PFSK-1 (cell line): ENCODE measurements at regions not wholly inside any gene's neighbourhood (a gene's known extent, or its start where the extent isn't known, plus 50 kb on each side); places are given as distances from the start of the nearest gene placed in this dataset.

Source experiments
- FOXP2 ChIP-seq: optimal IDR thresholded peaks from 2 replicates; pipeline ENCODE3; 2011; ENCODE audit warnings: borderline replicate concordance, control low read depth, inconsistent platforms; ENCODE audit not compliant: insufficient read depth; ENCODE audit errors: extremely low read length, extremely low read depth
- POLR2AphosphoS5 ChIP-seq: IDR thresholded peaks from 2 replicates; pipeline ENCODE4 v1.6.1; 2012; ENCODE audit warnings: low read depth, mild to moderate bottlenecking, control low read depth, low read length, moderate library complexity
- SIN3A ChIP-seq: IDR thresholded peaks from 2 replicates; pipeline ENCODE4 v1.6.1; 2012; ENCODE audit warnings: mild to moderate bottlenecking, low read length, moderate library complexity, borderline replicate concordance; ENCODE audit not compliant: insufficient read depth
- TAF1 ChIP-seq: IDR thresholded peaks from 2 replicates; pipeline ENCODE4 v1.6.1; 2012; ENCODE audit warnings: low read length, control low read depth, borderline replicate concordance; ENCODE audit not compliant: insufficient read depth
- TF ChIP-seq, protein P1 (sequence below), 2 experiments: IDR thresholded peaks; 2 replicates each; pipeline versions ENCODE4 v1.6.1 to v1.8.0; 2011 to 2012; ENCODE audit warnings: low read depth in 2 of 2, low read length in 2 of 2, control low read depth in 1 of 2, inconsistent platforms in 1 of 2, mild to moderate bottlenecking in 1 of 2, moderate library complexity in 1 of 2; ENCODE audit not compliant: insufficient read depth in 1 of 2

DNA sequence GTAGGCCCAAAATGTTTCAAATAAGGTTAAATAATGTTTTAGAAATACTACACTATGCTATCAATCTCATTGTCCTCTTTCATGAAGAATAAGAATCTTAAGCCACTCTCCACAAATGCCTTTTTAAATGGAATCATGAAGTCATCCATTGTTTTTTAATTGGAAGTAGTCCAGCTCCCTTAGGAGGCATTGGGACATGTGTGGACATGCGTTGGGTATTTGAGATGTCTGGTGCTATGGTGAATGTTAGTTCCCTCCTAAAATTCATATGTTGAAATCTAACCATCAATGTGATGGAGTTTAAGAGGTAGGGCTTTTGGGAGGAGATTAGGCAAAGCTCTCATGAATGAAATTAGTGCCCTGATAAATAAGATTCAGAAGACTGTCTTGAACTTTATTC is 289.0 kb downstream of the C4orf33 start:
- no peak for TF ChIP-seq FOXP2

DNA sequence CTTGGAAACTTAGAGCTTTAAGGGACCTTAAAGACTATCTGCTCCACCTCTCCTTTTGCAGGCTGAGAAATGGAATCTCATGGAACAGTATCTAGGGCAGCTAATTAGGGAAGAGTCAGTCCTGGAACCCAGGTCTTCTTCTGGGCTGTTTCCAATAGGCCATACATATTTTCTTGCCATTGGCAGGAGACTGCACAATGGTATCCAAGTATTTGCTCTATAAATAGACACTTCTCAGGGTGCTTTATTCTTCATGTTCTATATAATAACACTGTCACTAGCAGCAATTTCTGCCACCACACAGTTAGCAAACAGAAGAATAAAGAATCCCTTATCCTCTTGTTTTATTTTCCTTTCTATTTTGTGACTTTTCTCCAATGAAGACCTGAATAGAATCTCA is 291.7 kb downstream of the C4orf33 start:
- TF ChIP-seq SIN3A, result no peak
- TF ChIP-seq FOXP2, result no peak
- no peak for TF ChIP-seq POLR2AphosphoS5
- no peak for TF ChIP-seq TAF1
- TF ChIP-seq, protein P1, sequence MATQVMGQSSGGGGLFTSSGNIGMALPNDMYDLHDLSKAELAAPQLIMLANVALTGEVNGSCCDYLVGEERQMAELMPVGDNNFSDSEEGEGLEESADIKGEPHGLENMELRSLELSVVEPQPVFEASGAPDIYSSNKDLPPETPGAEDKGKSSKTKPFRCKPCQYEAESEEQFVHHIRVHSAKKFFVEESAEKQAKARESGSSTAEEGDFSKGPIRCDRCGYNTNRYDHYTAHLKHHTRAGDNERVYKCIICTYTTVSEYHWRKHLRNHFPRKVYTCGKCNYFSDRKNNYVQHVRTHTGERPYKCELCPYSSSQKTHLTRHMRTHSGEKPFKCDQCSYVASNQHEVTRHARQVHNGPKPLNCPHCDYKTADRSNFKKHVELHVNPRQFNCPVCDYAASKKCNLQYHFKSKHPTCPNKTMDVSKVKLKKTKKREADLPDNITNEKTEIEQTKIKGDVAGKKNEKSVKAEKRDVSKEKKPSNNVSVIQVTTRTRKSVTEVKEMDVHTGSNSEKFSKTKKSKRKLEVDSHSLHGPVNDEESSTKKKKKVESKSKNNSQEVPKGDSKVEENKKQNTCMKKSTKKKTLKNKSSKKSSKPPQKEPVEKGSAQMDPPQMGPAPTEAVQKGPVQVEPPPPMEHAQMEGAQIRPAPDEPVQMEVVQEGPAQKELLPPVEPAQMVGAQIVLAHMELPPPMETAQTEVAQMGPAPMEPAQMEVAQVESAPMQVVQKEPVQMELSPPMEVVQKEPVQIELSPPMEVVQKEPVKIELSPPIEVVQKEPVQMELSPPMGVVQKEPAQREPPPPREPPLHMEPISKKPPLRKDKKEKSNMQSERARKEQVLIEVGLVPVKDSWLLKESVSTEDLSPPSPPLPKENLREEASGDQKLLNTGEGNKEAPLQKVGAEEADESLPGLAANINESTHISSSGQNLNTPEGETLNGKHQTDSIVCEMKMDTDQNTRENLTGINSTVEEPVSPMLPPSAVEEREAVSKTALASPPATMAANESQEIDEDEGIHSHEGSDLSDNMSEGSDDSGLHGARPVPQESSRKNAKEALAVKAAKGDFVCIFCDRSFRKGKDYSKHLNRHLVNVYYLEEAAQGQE (IDR thresholded peaks at IDR 0.05; ENCODE audit: insufficient read depth in 1 of 2, low read depth in 2 of 2, low read length in 2 of 2), result no peak

DNA sequence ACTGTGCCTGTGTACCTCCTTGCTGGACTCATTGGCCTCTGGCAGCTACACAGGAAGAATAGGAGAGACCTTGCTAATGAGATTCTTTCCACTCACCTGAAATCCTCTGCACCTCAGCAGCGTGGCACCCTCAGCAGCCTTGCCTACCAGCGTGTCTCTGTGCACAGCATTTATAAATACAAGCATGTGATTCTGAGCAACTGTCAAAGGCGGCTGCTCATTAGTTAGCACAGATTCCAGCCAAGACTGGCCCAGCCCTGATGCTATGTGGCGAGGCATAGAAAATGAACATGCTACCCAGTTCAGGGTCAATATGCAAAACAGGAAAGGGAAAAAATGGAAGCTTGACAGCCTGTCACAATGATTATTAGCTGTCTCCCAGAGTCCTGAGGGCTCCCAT is 298.0 kb downstream of the C4orf33 start:
- TF ChIP-seq TAF1 (no peak), POLR2AphosphoS5 (no peak), FOXP2 (no peak), SIN3A (no peak)
- TF ChIP-seq, protein P1 (IDR thresholded peaks at IDR 0.05; ENCODE audit: insufficient read depth in 1 of 2, low read depth in 2 of 2, low read length in 2 of 2), result no peak

GRCh38 chr4:129394635-129395034 is 298.7 kb downstream of the C4orf33 start:
- TF ChIP-seq FOXP2 (no peak), POLR2AphosphoS5 (no peak), SIN3A (no peak), TAF1 (no peak)
- TF ChIP-seq, protein P1 (IDR thresholded peaks at IDR 0.05; ENCODE audit: insufficient read depth in 1 of 2, low read depth in 2 of 2, low read length in 2 of 2), result no peak

DNA sequence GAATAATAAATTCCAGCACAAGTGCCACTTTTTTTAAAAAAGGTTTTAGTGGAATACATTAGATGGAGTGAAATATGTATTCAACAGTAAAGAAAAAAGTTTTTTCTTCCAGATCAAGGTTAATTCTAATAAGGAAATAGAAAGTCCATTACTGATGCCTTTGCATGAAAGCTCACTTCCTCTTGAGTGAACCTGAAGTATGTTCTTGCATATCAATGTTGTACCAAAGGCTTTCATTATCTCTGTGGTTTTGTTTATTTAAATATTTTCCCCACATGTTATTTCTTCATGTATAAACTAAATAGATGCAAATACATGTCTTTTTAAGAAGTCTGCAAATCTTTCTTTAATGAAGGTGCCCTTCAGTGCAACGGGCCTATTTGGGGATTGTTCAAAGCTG is 307.9 kb downstream of the C4orf33 start:
- no peak for TF ChIP-seq POLR2AphosphoS5
- no peak for TF ChIP-seq FOXP2
- TF ChIP-seq TAF1, result no peak
- TF ChIP-seq SIN3A, result no peak
- TF ChIP-seq, protein P1 (IDR thresholded peaks at IDR 0.05; ENCODE audit: insufficient read depth in 1 of 2, low read depth in 2 of 2, low read length in 2 of 2), result no peak

DNA sequence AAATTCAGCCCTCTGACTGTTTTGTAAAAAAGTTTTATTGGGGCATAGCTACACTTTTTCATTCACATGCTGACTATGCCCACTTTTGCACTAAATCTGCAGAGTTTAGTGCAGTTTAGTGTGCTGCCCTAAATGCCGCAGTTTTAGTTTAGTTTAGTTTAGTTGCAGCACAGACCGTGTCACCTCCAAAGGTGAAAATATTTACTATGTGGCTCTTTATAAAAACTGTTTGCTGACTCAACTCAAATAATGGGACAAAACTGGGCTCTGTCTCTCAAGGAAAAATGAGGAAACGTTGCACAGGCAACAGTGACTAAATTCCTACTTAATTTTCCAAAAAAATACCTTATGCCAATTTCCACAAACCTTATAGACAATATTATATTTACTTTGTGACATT is 314.2 kb downstream of the C4orf33 start:
- no peak for TF ChIP-seq SIN3A
- no peak for TF ChIP-seq POLR2AphosphoS5
- TF ChIP-seq, protein P1 (IDR thresholded peaks at IDR 0.05; ENCODE audit: insufficient read depth in 1 of 2, low read depth in 2 of 2, low read length in 2 of 2), result no peak
- TF ChIP-seq FOXP2, result no peak
- no peak for TF ChIP-seq TAF1
